Ammon's horn (tissue), 1 donor: ENCODE measurements at regions not wholly inside any gene's neighbourhood (a gene's known extent, or its start where the extent isn't known, plus 50 kb on each side); places are given as distances from the start of the nearest gene placed in this dataset.

Experiments used
- DNase-seq: peaks from one replicate; pipeline ENCODE4 v3.0.0-alpha.2; 2016; ENCODE audit warnings: low spot score

DNA sequence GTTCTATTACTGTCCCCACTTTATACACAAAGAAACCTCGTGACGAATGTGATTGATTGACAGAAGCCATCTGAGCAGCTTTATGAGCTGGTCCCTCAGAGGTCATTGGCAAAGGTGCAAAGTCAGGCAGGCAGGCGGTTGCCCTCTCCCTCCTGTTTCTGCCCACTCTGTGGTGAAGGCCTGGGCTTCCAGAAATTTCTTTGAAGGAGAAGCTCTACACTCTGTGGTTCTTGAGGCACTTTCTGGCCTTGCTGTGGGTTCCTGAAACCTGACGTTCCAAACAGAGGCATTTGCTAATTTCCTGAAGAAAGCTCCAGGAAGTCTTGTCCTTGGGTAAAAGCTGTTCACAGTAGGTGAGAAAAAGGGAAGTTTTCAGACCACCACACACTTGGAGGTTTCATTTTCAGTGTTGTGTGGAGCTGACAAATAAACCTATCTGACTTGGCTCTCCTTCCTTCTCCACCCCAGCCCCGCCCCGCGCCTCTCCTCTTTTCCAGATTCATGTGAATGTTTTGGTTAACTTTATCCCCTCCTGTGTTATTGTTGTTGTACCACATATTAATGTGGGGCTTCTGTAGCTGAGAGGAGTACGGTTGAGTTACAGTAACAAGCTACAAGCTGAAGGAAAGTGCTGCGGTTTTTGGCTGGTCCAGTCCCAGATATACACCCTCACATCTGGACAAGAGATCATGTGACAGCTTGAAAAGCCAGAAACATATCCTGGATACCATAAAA is 274.1 kb downstream of the CLIC5 start:
- peak; percentile 66 for DNase-seq

DNA sequence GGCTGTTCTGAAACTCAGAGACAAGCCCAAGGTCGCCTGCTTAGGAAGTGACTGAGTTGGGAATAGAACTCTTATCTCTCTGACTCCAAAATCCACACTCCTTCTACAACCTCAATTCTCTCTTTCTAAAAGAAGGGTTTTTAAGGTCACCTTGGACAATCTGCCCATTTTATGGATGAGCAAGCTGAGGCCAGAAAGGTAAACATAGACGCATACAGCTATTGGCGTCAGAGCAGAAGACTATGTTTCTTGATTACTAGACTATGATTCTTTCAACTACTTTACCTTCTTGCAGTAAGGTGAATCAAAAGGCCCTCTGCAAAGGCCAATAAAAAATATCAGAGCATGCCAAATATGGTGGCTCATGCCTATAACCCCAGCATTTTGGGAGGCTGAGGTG is 276.6 kb downstream of the CLIC5 start:
- no peak for DNase-seq

DNA sequence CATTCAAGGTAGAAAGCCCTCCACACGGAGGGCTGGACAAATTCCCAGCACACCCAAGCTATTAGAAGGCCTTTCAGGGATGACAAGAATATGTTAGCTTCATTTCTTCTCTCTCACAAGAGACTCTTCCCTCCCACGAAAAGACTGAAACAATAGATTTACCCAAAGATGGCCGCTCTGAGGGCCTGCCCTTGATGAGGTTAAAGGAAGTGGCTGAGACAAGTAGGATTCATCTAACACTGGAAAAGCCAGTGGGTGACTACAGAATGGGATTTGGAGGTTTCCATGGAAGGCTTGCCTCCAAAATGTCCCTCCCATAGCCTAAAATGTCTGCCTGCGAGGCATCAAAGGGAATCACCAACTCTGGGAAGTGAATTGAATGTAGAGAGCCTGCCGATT is 277.6 kb downstream of the CLIC5 start:
- no peak for DNase-seq

DNA sequence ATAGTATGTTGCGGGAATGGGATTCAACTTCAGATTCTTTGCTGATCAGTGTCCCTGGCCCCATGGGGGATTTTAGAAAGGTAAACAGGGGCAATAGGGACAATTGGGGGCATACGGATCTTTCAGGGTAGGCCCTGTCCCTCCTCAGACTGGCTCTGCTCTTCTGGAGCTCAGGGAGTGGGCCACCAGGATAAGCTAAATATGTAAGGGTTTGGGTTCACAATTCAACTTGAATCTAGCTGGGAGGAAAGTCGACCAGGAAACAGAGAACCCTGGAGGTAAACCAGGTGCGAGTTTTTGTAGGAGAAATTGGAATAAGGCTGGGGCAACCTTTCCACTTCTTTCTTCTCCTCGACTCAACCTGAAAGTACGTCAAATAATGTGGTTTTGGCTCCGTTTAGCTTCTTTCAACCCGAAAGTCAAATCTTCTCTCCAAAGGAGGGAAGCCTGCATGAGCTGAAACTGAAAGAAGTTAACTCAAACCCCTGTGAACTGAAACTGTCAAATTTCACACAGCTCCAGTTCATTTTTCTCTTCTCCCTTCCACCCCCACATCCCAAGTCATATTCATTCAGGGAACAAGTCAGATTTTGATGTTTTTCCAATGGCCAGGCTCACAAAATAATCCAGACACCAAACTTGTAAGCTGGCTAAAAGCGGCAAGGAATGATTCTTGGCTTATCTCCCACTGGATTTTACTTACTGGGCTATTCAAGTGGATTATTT is 278.2 kb downstream of the CLIC5 start:
- peak; percentile 23 for DNase-seq

DNA sequence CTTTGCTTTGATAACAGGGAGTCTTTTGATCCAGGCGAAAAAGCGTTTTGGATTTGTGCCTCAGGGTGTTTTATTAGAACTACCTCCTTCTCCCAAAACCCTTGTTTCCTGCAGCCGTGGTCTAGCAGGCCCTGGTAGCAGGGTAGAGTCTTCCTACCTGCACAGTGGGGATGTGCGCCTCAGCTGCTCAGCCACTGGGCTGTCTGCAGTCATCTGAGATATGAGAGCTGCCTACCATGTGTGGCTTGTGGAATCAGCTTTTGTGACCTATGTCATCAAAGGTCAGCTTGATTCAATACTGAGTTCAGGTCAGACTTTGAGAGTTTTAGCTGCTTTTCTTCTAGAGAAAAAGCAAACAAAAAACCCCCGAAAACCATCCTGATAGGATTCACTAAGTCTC is 279.5 kb downstream of the CLIC5 start:
- no peak for DNase-seq

DNA sequence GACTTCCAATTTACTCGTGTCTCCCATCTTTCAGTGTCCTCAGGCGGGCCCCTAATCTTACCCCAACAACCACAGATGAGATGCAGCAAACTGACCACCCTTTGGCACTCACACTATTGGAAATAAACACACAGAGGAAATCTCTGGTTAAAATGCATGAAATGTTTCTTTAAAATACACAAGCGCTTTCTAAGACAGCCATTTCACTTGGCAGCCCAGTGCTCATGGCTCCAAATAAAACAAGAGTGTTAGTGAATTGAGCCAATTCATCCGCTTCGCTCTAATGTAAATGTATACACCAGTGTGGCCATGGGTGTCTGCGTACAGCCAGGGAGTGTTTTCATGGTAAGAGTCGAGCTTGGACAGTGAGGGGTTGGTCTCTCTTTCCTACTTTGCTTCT is 282.9 kb downstream of the CLIC5 start:
- DNase-seq = no peak

DNA sequence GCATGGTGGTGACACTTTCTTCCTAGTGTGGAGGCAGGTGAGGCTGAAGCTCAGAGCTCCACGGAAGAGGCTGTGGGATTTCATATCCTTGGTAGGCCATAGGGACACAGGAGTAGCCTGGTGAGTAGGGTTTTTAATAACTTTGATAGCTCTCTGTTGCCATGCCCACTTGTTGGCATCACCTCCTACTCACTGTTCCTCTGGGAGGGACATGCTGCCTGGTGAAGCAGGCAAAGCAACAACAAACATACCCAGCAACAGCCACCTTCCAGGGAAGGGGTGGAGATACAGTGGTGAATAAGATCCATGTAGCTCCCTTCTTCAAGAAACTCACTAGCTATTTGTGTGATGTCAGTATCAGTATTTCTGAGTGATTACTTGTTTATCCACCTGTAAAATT is 285.4 kb downstream of the CLIC5 start:
- no peak for DNase-seq

DNA sequence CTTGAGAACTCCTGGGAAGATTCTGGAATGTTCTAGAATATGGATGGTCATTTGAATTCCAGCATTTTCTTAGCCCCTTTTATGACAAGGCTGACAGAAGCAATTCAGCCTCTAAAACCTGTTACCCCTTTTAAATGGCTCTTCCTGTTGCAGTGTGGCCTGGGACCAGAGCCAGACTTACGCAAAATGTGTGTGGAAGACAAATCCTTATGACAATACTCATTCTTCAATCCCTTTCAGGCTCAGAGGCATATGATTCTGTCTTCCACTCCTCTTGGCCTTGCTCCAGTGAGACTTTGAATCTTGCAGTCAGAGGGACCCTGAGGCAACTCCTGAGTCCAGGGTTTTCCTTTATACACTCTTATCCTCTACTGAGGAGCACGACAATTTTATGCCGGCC is 287.0 kb downstream of the CLIC5 start:
- DNase-seq = no peak

DNA sequence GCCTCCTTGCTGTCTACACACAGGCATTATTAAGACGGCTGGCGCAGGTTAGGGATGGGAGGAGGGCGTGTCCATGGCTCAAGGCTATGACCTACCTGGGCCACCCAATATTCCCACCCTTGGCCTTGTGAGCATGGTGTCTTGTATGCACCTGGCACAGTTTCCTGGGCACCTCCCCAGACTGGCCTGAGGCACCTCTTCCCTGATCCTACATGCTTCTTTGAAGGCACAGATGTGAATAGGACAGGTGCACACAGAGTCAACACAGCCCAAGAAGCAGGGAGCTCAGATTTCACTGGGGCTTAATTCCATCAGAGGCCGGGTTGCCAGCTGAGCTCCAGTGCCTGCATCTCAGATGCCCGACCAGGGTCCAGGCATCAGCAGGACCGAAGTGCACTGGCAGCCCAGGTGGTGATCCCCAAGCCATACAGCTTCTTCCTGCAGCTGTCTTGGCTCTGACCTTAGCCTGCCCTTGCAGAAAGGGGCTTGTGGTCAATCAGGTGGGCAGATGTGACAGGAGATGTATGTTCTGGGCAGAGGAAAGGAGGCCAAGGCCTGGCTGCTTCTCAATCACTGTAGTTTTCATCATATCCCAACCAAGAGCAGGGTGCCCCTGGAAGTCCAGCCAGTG is 287.7 kb downstream of the CLIC5 start:
- no peak for DNase-seq

DNA sequence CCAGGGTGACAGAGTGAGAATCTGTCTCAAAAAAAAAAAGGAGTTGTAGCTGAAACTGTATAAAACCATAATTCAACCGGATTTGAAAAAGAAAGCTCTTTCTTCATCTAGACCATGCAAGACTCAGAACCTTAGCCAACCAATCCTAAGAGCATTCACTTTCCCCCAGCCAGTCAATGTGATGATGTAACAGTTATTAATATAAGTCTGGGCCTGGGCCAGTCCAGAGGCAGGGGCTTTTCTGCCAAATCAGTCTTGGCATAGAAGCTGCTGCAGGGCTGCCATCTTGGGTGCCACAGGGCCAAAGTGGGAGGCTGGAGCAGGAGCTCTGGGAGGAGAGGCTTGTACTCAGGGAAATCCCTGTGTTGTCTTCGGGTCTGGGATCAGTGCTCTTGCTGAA is 288.4 kb downstream of the CLIC5 start:
- no peak for DNase-seq

DNA sequence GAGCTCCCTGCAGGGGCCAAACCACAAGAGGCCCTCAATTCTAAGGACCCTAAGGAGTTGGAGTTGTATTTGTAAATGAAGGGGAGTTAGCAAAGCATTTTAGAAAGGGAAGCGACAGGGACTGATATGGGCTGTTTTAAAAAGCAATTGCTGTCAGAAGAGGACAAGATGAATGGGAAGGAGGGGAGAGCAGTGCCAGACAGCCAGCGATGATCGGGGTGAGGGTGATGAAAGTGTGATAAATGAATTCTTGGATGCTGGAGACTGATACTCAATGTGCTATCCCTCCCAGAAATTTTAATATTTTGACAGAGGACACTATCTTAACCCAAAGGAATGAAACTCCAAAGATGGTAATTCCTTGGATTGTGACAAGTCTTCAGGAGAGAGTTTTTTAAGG is 289.2 kb downstream of the CLIC5 start:
- no peak for DNase-seq

DNA sequence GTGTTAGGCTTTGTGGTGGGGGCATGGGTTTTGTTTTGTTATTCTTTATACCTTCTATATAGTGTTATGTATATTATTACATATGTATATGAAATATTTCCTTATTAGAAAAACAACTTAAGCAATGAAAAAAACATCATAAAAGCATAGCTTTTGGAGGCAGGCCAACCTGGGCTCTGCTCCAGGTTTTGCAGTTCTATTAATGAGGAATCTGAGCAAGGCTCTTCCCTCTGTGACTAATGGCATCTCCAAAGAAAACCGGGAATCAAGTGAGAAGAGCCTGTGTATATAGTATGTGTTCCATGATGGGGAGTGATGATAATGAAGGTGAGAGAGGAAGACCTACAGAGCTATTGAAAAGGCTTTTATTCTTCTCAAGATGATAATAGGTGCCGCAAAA is 291.1 kb downstream of the CLIC5 start:
- DNase-seq = no peak

DNA sequence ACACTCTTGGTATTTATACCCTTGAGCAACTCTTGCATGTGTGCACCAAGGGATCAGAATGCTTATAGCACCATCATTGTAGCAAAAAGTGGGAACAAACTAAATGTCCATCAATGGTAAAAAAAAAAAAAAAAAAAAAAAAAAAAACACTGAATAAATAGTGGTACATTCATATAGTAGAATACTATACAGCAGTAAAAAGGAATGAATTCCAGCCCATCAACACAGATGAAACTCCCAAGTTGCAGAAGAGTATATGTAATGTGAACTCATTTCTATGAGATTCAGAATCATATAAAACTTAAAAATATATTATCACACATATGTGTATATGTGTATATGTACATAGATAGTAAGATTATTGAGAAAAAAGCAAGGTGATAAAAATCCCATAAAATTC is 291.6 kb downstream of the CLIC5 start:
- DNase-seq = no peak

DNA sequence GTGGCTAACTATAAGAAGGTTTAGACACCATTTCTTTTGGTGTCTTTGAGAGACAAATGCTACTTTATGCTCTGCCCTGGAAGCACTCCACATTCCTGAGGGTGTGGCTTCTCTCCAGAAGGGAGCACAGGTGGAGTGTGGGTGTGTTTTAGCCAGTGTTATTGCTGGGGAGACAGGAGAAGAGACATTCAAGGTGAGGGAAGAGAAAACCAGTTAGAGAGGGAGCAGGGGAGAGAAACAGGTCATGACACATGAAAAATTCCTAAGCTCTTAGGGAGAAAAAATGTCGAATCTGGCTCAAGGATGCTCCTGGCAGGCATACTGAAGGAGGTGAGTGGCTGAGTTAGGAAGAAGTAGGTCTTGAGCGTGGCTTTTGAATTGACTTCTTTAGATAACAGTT is 292.8 kb downstream of the CLIC5 start:
- DNase-seq = no peak

DNA sequence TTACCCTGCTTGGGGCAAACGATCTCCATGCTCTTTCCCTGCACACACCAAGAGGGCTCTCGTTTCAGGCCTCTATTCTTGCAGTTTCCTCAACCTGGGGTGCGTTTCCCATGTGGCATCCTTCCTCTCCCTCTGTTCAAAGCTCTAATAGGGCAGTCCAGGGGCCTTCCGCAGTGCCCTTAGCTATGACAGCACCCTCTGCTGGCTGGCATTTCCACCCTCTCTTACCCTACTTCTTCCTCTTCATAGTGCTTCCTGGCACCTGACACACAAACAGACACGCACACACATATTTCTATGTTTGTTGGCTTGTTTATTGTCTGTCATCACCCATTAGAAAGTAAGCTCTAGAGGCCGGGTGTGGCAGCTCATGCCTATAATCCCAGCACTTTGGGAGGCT is 294.0 kb downstream of the CLIC5 start:
- DNase-seq = no peak

DNA sequence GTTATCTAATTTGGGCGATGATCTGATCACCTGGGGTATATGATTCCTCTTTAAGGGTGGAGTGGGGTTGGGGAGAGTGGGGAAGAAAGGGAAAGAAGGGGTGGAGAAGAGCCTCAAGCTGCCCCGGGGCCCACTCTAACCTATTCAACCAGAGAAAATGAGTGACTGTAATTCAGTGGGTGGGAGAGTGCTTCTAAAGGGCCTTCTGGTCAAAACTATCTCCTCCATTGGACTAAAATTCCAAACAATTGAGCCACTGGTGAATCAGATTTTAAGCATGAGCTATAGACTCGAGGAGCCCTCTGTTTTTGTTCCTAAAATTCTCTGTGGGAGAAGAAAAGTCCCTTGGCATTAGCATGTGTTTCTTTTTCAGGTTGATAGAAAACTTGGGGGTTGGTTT is 296.8 kb downstream of the CLIC5 start:
- DNase-seq = no peak

DNA sequence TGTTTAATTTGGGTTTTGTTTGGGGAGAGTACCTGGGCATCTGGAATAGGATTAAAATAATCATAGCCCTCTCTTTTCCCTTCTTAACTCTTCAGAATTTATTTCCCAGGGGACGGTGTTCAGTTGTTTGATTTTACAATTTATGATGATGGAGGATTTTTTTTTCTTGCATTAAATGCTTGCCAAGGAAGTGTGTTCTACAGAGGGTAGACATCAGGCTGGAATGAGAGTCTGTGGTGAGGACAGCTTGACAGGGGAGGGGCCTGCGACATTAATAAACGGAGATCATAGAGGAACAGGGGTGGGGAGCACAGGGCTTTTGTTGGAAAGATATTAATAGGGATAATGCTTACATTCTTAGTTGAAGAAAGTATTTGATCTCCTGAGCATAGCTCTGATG is 297.5 kb downstream of the CLIC5 start:
- no peak for DNase-seq

DNA sequence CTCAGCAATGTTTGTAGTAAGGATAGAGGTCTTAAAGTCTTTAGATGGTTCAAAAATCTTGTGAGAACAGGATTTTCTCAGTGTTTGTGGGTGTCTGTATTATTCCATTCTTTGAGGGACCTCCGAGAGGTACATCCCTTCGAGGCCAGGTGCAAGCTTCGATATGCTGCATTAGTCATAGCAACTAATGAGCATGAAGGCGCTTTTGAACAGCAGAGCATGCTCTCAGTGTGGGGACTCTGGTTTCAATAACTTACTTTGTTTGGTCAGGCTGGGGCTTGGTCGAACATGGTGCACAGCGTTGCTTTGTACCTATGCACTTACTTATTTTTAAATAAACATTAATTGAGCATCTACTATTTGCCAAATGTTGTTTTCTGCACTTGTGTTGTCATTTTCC is 297.9 kb downstream of the CLIC5 start:
- no peak for DNase-seq

DNA sequence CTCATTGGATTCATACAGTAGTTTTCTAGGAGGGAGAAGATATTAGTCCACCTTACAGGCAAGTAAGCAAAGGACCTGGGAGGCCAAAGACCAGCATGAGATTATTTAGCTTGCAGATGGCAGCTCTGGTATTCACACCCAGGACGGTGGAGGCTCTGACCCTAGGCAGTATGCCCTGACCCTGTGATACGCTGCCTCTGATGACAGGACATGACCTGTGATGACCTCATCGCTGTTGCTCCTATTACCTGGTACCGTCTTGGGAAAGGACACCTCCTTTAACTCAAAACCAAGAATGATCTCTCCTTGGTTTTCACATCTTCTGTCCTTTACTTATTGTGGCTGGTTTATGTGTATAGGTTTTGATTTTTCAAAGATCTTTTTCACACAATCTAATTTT is 298.6 kb downstream of the CLIC5 start:
- no peak for DNase-seq

DNA sequence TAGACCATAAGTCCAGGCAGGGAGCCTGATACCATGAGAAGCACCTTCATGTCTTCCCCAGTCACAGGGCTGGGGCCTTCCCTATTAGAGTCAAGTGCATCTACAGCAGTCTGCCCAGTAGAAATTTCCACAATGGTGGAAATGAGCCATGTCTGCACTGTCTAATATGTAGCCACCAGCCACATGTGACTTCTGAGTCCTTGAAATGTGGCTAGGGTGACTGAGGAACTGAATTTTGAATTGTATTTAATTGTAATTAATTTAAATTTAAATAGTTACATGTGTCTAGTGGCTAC is 300.2 kb downstream of the CLIC5 start:
- DNase-seq = no peak

DNA sequence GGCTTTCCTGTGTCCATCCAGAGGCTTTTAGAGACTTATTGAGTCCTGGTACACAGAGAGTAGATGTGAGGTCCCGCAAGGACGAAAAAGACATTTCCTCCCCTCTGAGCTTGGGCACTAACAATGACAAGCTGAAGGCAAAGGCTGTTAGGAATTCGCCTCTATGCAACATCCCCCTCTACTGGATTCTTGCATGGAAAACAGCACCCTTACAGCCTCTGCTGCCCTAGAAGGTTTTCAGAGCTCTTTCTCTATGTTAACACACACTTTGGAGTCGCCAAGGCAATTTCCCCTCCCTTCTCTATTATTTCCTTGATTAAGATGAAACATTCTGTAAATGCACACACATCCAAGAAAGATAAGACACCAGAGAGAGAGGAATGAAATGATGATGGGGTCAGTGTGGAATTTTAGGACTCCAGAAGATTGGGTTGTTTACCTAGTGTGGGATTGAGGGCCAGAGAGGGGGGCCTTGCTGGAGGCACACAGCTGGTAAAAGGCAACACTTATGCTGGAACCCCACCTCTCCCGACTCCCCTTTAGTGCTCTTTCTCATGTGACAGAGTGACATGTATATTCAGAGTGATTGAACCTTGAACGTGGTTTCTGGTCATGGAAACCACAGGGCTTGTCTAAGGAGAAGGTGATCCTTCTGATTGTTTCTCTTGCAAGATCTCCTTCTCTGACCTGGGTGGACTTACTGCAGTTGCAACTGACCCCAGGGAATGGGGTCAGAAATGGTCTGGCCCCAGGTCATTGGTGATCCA is 300.7 kb downstream of the CLIC5 start:
- peak; percentile 94 for DNase-seq

DNA sequence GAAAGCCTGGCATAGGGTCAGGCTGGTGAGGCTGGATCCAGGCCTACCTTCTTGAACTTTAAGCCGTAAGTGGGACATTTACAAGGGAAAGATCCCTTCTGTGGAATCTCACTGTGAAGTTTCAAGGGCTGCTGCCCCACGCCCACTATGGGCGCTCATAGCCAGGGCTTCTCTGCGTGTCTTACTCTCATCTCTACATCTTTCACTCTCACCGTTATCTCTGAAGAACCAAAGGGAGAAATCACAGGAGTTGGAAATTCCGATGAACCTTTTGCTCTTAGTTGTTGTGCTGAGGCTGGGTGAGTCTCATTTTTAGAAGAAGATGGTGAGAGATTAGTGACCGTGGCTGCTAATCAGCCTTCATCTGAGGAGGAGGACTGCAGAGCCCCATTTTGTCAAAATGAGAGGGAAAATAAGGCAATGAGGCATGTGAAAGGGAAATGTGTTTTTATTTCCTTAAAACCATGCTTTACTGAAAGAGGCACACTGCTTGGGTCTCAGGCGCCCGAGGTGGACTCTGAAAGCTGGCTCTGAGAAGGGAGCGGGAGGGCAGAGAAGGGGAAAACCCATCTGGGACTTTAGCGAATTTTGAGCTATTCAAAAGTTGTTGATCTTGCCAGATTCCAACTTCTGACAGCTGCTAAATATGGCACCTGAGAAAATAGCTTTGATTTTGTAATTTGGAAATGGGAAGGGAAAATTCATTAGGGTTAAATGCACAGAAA is 301.5 kb downstream of the CLIC5 start:
- no peak for DNase-seq
